ENCODE measurements at regions not wholly inside any gene's neighbourhood (a gene's known extent, or its start where the extent isn't known, plus 50 kb on each side); places are given as distances from the start of the nearest gene placed in this dataset.

DNA sequence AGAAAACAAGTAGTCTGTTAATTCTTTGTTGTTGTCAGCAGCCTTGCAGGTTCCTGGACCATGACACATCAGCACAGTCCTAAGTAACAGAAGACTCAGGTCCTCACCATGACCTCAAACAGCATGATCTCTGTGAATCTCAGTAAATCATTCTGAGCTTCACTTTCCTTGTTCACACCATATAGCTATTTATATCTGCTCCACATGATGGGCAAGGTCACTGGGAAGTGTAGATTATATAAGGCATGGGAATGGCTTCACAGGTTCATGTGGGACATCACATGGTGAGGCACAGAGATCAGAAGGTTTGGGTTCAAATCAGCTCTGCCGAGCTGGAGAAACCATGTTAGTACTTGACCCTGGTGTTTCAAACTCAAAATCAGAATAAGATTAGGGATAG, 245.4 kb upstream of the SPTLC3 start:
- TF ChIP-seq POLR2AphosphoS5 (IDR thresholded peaks at IDR 0.05; ENCODE audit: control insufficient read depth, insufficient read depth, low read depth, low read length) (no peak), CTCF (IDR thresholded peaks at IDR 0.05 in 2 of 3, conservative IDR thresholded peaks at IDR 0.05 in 1 of 3; ENCODE audit: insufficient read depth in 2 of 3, low read depth in 1 of 3, low read length in 3 of 3) (no peak), ZSCAN29 (IDR thresholded peaks at IDR 0.05) (no peak)
